B cell (primary cell): ENCODE measurements at regions not wholly inside any gene's neighbourhood (a gene's known extent, or its start where the extent isn't known, plus 50 kb on each side); places are given as distances from the start of the nearest gene placed in this dataset.
"Not testable (repeated sequence)": the region's sequence is repeated elsewhere in the genome, so short reads cannot be mapped to it uniquely, and the experiment has no call there.

Experiments
- EZH2 ChIP-seq: IDR thresholded peaks from 2 replicates; pipeline ENCODE4 v1.6.1; 2012; ENCODE audit warnings: borderline replicate concordance, low read depth, mild to moderate bottlenecking, moderate library complexity, low read length; ENCODE audit not compliant: insufficient read depth, poor library complexity, severe bottlenecking
- TF ChIP-seq, protein P1 (sequence below): fragments of 200-600 bp; IDR thresholded peaks from one replicate; pipeline ENCODE4 v1.8.0; 2022; ENCODE audit warnings: antibody characterized with exemption, mild to moderate bottlenecking

DNA sequence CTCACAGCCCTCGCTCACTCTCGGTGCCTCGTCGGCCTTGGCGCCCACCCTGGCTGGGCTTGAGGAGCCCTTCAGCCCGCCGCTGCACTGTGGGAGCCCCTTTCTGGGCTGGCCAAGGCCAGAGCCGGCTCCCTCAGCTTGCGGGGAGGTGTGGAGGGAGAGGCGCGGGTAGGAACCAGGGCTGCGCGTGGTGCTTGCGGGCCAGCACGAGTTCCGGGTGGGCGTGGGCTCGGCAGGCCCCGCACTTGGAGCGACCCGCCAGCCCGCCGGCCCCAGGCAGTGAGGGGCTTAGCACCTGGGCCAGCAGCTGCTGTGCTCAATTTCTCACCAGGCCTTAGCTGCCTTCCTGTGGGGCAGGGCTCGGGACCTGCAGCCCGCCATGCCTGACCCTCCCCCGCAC, 202.4 kb upstream of the PRSS16 start:
- not testable (repeated sequence) for TF ChIP-seq EZH2
- TF ChIP-seq, protein P1, sequence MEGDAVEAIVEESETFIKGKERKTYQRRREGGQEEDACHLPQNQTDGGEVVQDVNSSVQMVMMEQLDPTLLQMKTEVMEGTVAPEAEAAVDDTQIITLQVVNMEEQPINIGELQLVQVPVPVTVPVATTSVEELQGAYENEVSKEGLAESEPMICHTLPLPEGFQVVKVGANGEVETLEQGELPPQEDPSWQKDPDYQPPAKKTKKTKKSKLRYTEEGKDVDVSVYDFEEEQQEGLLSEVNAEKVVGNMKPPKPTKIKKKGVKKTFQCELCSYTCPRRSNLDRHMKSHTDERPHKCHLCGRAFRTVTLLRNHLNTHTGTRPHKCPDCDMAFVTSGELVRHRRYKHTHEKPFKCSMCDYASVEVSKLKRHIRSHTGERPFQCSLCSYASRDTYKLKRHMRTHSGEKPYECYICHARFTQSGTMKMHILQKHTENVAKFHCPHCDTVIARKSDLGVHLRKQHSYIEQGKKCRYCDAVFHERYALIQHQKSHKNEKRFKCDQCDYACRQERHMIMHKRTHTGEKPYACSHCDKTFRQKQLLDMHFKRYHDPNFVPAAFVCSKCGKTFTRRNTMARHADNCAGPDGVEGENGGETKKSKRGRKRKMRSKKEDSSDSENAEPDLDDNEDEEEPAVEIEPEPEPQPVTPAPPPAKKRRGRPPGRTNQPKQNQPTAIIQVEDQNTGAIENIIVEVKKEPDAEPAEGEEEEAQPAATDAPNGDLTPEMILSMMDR = not testable (repeated sequence)
